Breast epithelium (tissue), 3 donors: ENCODE measurements at regions not wholly inside any gene's neighbourhood (a gene's known extent, or its start where the extent isn't known, plus 50 kb on each side); places are given as distances from the start of the nearest gene placed in this dataset.

Source experiments
- CTCF ChIP-seq, 3 donors: fragments of 450-650 bp; IDR thresholded peaks; one replicate each; pipeline ENCODE4 v1.5.1; 2016 to 2017; ENCODE audit warnings: antibody characterized with exemption in 3 of 3, mild to moderate bottlenecking in 3 of 3, moderate library complexity in 3 of 3
- POLR2A ChIP-seq: fragments of 450-650 bp; IDR thresholded peaks from one replicate; pipeline ENCODE4 v1.6.1; 2016; ENCODE audit warnings: antibody characterized with exemption, mild to moderate bottlenecking, moderate library complexity
- POLR2AphosphoS5 ChIP-seq, 3 donors: sonication (generic); formaldehyde crosslinking; IDR thresholded peaks; one replicate each; pipeline ENCODE4 v1.6.1; 2017; ENCODE audit warnings: antibody characterized with exemption in 3 of 3

- TF ChIP-seq CTCF (IDR thresholded peaks at IDR 0.05) (no peak), POLR2A (no peak), POLR2AphosphoS5 (IDR thresholded peaks at IDR 0.05) (no peak)
Observed at GRCh38 chr5:105977163-105977562, 1693.6 kb downstream of the EFNA5 start.
